AG04449 (cell line): ENCODE measurements at regions not wholly inside any gene's neighbourhood (a gene's known extent, or its start where the extent isn't known, plus 50 kb on each side); places are given as distances from the start of the nearest gene placed in this dataset.

Experiments
- CTCF ChIA-PET: fragments of 350-600 bp; formaldehyde crosslinking; extraction: SDS; loops from one replicate; lab custom pipeline; 2021; ENCODE audit warnings: antibody characterized with exemption; lab: Yijun Ruan, JAX
- POLR2A ChIA-PET: fragments of 400-600, 350-600 bp; formaldehyde crosslinking; extraction: SDS; loops from one replicate; lab custom pipeline; 2020; ENCODE audit warnings: antibody characterized with exemption, inconsistent platforms; lab: Yijun Ruan, JAX
- DNase-seq: peaks from one replicate; pipeline ENCODE4 v3.0.0-alpha.2; 2010; ENCODE audit warnings: low read depth, low spot score
- H3K4me3 ChIP-seq: 2 replicates; pipeline ENCODE4 v1.5.1; 2011; ENCODE audit warnings: low read depth, mild to moderate bottlenecking, control low read depth, low read length
- CTCF ChIP-seq: IDR thresholded peaks from one replicate; pipeline ENCODE4 v1.5.1; 2011; ENCODE audit warnings: mild to moderate bottlenecking, moderate library complexity, low read length, control low read depth, inconsistent platforms; ENCODE audit not compliant: insufficient read depth; ENCODE audit errors: missing control alignments

- H3K4me3 ChIP-seq = no peak overlapping the region
- CTCF ChIA-PET = no interaction called here
- POLR2A ChIA-PET = no interaction called here
- TF ChIP-seq CTCF = no peak
- no peak for DNase-seq
Observed at GRCh38 chrX:43375136-43375535, 281.0 kb upstream of the MAOA start.

- no peak for TF ChIP-seq CTCF
- CTCF ChIA-PET = no interaction called here
- POLR2A ChIA-PET = no interaction called here
- no peak for DNase-seq
- no peak overlapping the region for H3K4me3 ChIP-seq
Observed at GRCh38 chrX:43380704-43381103, 275.4 kb upstream of the MAOA start.

- CTCF ChIA-PET = no interaction called here
Observed at GRCh38 chrX:43386875-43387274, 269.2 kb upstream of the MAOA start.

GRCh38 chrX:43405191-43405590, 250.9 kb upstream of the MAOA start:
- CTCF ChIA-PET = no interaction called here
- no peak overlapping the region for H3K4me3 ChIP-seq
- POLR2A ChIA-PET = interaction anchor here (0.6 kb wide), 1 partner anchor 759 kb away, joined by 3 read pairs; no protein-coding TSS in a partner anchor
- TF ChIP-seq CTCF = no peak
- no peak for DNase-seq

More at GRCh38 chrX:43386875-43387274, 269.2 kb upstream of the MAOA start:
- POLR2A ChIA-PET = no interaction called here
- no peak for TF ChIP-seq CTCF
- DNase-seq = no peak
- no peak overlapping the region for H3K4me3 ChIP-seq

DNA sequence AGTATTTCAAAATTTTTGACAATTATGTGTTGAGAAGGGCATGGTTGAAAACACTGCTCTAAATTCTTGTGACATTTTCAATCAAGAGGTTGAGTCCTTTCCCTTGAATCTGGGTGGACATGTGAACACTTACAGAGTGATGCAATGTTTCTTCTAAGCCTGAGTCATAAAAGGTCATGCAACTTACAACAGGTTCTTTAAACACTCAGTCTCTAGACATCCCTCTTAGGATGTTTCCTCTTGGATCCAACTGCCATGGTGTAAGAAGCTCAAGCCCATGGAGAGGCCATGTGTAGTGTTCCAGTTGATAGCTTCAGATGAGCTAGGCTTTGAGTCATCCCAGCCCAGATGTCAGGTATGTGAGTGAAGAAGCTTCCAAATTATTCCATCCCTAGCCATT, 232.2 kb upstream of the MAOA start:
- POLR2A ChIA-PET = no interaction called here
- CTCF ChIA-PET = no interaction called here
- no peak for DNase-seq

GRCh38 chrX:43436517-43436916, 219.6 kb upstream of the MAOA start:
- TF ChIP-seq CTCF = no peak
- no peak overlapping the region for H3K4me3 ChIP-seq
- DNase-seq = no peak
- ChIA-PET CTCF (no interaction called here), POLR2A (no interaction called here)

More for the DNA sequence above, 232.2 kb upstream of the MAOA start:
- H3K4me3 ChIP-seq = no peak overlapping the region
- TF ChIP-seq CTCF = no peak
